ENCODE measurements at regions not wholly inside any gene's neighbourhood (a gene's known extent, or its start where the extent isn't known, plus 50 kb on each side); places are given as distances from the start of the nearest gene placed in this dataset.

DNA sequence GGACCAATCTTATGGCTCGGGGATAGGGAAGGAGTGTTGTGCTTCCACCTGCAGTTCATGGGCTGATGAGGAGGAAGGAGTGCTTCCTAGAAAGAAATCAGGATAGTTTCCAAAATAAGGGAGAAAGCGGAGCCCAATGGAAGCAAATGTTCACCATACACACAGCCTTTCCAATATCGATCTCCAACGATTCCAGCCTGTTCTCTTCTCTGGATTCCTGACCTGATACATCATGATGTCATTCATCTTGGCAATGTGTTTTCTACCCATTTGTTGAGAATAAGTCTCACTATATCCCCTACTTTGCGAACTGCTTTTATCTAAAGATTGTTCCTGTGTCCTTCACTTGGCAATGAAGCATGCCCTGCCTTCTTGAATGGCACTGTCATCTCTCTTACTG lies 205.3 kb upstream of the SIX2 start:
- no peak overlapping the region for H3K4me3 ChIP-seq (ENCODE audit: low read depth, low read length)
- no peak for TF ChIP-seq CTCF (IDR thresholded peaks at IDR 0.05; ENCODE audit: low read depth, low read length)

- TF ChIP-seq CTCF (IDR thresholded peaks at IDR 0.05; ENCODE audit: low read depth, low read length) = no peak
- H3K4me3 ChIP-seq (ENCODE audit: low read depth, low read length) = no peak overlapping the region
Observed at GRCh38 chr2:45212953-45213635, 203.8 kb upstream of the SIX2 start.

DNA sequence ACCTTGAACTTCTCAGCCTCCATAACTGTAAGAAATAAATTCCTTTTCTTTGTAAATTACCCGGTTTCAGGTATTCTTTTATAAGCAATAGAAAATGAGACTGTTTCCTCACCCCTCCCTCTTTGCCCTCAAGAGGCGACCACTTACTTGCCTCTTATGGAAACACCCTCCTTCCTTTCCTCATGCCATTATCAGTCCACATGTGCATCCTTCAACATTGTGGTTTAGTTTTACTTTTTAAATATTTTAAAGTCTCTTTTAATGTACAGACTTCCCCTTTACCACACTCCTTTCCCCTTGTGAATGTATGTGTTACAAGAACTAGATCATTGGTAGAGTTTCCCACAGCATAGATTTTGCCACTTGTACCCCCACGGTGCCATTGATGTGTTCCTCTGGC lies 202.4 kb upstream of the SIX2 start:
- no peak for TF ChIP-seq CTCF (IDR thresholded peaks at IDR 0.05; ENCODE audit: low read depth, low read length)
- H3K4me3 ChIP-seq (ENCODE audit: low read depth, low read length) = no peak overlapping the region

DNA sequence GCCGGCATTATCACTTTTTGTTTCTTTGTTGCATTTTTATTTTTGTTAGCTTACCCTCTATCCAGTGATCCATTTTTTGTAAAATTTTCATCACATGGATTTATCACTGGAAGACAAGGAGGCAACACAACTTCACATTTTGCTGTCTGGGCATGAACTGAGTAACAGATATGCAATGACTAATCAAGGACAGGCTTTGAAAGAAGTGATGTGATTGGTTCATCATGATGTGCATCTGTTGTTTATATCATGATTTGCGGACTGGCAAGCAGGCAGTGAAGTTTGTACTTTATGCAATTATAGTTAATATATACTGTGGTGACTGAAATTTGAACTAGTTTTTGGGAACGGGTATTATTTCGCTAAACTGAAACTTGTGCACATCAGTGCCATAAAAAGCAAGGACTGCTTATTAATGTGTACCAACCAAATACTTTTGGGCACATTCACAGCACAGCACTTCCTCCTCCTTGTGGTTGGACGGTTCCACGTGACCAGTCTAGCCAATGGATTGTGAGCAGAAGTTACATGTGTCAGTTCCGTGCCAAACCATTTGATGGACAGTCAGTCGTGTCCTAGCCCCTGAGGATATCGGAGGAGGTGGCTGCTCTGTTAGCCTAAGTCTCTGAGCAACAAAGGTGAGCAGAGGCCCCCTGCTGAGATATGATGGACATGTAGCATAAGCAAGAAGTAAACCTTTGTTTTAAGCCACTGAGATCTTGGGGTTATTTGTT lies 201.4 kb upstream of the SIX2 start:
- no peak for TF ChIP-seq CTCF (IDR thresholded peaks at IDR 0.05; ENCODE audit: low read depth, low read length)
- H3K4me3 ChIP-seq (ENCODE audit: low read depth, low read length) = no peak overlapping the region

- H3K4me3 ChIP-seq (ENCODE audit: low read depth, low read length) = no peak overlapping the region
- no peak for TF ChIP-seq CTCF (IDR thresholded peaks at IDR 0.05; ENCODE audit: low read depth, low read length)
Observed at GRCh38 chr2:45209875-45210274, 200.6 kb upstream of the SIX2 start.

GRCh38 chr2:45209302-45209701 lies 200.1 kb upstream of the SIX2 start:
- TF ChIP-seq CTCF (IDR thresholded peaks at IDR 0.05; ENCODE audit: low read depth, low read length) = no peak
- no peak overlapping the region for H3K4me3 ChIP-seq (ENCODE audit: low read depth, low read length)

GRCh38 chr2:45207101-45207500 lies 197.8 kb upstream of the SIX2 start:
- no peak for TF ChIP-seq CTCF (IDR thresholded peaks at IDR 0.05; ENCODE audit: low read depth, low read length)
- no peak overlapping the region for H3K4me3 ChIP-seq (ENCODE audit: low read depth, low read length)
